PC-9 (cell line): ENCODE measurements at regions not wholly inside any gene's neighbourhood (a gene's known extent, or its start where the extent isn't known, plus 50 kb on each side); places are given as distances from the start of the nearest gene placed in this dataset.

ENCODE experiments used
- BruUV-seq: library from RNA; stranded (reverse); fragments of 400-500 nt; replicated peaks from 2 replicates; lab custom pipeline; 2021; lab: Mats Ljungman, UMichigan
- CTCF ChIA-PET: fragments of 300-600 bp; sonication (Branson Sonifier 250); formaldehyde crosslinking; loops from one replicate; lab custom pipeline; 2022; ENCODE audit warnings: antibody characterized with exemption; lab: Charles Lee
- POLR2A ChIA-PET: fragments of 300-600 bp; sonication (Branson Sonifier 250); formaldehyde crosslinking; loops from one replicate; lab custom pipeline; 2022; ENCODE audit warnings: antibody characterized with exemption; ENCODE audit not compliant: unreplicated experiment; lab: Charles Lee
- DNase-seq, 2 experiments: peaks; one replicate each; pipeline versions ENCODE4 v3.0.0 to v3.0.0-alpha.2; 2015 to 2022; ENCODE audit warnings: mixed read lengths in 1 of 2
- H2AFZ ChIP-seq: fragments of 200-600 bp; sonication (generic); 2 replicates; pipeline ENCODE4 v1.8.1; 2017; ENCODE audit warnings: antibody characterized with exemption
- H3F3A ChIP-seq: fragments of 200-600 bp; sonication (generic); 2 replicates; pipeline ENCODE4 v1.8.1; 2017; ENCODE audit warnings: antibody characterized with exemption, mild to moderate bottlenecking, low read depth; ENCODE audit not compliant: insufficient read depth
- H3K27ac ChIP-seq: fragments of 200-600 bp; sonication (generic); 2 replicates; pipeline ENCODE4 v1.6.1; 2016; ENCODE audit warnings: mixed run types
- H3K27me3 ChIP-seq: fragments of 200-600 bp; sonication (generic); 2 replicates; pipeline ENCODE4 v1.6.1; 2016; ENCODE audit warnings: low read depth, mixed run types; ENCODE audit not compliant: insufficient read depth
- H3K36me3 ChIP-seq: fragments of 200-600 bp; sonication (generic); 2 replicates; pipeline ENCODE4 v1.6.1; 2016; ENCODE audit warnings: low read depth, mixed run types
- H3K4me1 ChIP-seq: fragments of 200-600 bp; sonication (generic); replicated peaks from 2 replicates; pipeline ENCODE4 v1.6.1; 2016; ENCODE audit warnings: mixed run types; ENCODE audit not compliant: insufficient read depth
- H3K4me2 ChIP-seq: fragments of 200-600 bp; sonication (generic); 2 replicates; pipeline ENCODE4 v1.6.1; 2017; ENCODE audit warnings: mixed run types
- H3K4me3 ChIP-seq: fragments of 200-600 bp; sonication (generic); 2 replicates; pipeline ENCODE4 v1.6.1; 2016; ENCODE audit warnings: mixed run types
- H3K79me2 ChIP-seq: fragments of 200-600 bp; sonication (generic); 2 replicates; pipeline ENCODE4 v1.6.1; 2017; ENCODE audit warnings: low read depth, mixed run types
- H3K9me2 ChIP-seq: fragments of 200-600 bp; sonication (generic); 2 replicates; pipeline ENCODE4 v1.8.1; 2017; ENCODE audit warnings: mild to moderate bottlenecking; ENCODE audit not compliant: insufficient read depth
- H3K9me3 ChIP-seq: fragments of 200-600 bp; sonication (generic); 2 replicates; pipeline ENCODE4 v1.8.1; 2016; ENCODE audit warnings: low read depth; ENCODE audit not compliant: insufficient read depth
- H4K20me1 ChIP-seq: fragments of 200-600 bp; sonication (generic); 2 replicates; pipeline ENCODE4 v1.8.1; 2017; ENCODE audit not compliant: insufficient read depth
- CTCF ChIP-seq: fragments of 200-600 bp; sonication (generic); conservative IDR thresholded peaks from 2 replicates; pipeline ENCODE4 v1.6.1; 2017; ENCODE audit warnings: mixed run types, antibody characterized with exemption, mild to moderate bottlenecking, moderate library complexity
- EZH2 ChIP-seq: fragments of 200-600 bp; sonication (generic); IDR thresholded peaks from 2 replicates; pipeline ENCODE4 v1.8.0; 2017; ENCODE audit warnings: antibody characterized with exemption, low read depth
- intact Hi-C: fragments of 100-400 bp; cut with micrococcal nuclease; formaldehyde crosslinking; loops from one replicate; pipeline ENCODE4 v1.10.0; 2022; ENCODE audit not compliant: unreplicated experiment

GRCh38 chr16:87218281-87219055 is 98.7 kb downstream of the C16orf95 start:
- H3K4me3 ChIP-seq, result no peak overlapping the region
- no peak for DNase-seq
- H3F3A ChIP-seq, result no peaks in the 10 kb centered on the region
- no peaks in the 10 kb centered on the region for H3K4me1 ChIP-seq
- H3K9me3 ChIP-seq, result no peaks in the 10 kb centered on the region
- H3K9me2 ChIP-seq, result no peaks in the 10 kb centered on the region
- BruUV-seq, result no TSS peak
- H3K27ac ChIP-seq, result no peak overlapping the region
- no peaks in the 10 kb centered on the region for H3K36me3 ChIP-seq
- CTCF ChIA-PET, result no interaction called here
- POLR2A ChIA-PET, result no interaction called here
- no peak overlapping the region for H2AFZ ChIP-seq
- no peaks in the 10 kb centered on the region for H4K20me1 ChIP-seq
- H3K4me2 ChIP-seq, result no peak overlapping the region
- intact Hi-C loops, result no loop called here
- TF ChIP-seq EZH2 (no peak), CTCF (no peak)
- H3K27me3 ChIP-seq, result no peaks in the 10 kb centered on the region
- H3K79me2 ChIP-seq, result no peaks in the 10 kb centered on the region

- intact Hi-C loops, result no loop called here
- BruUV-seq, result no TSS peak
Observed at GRCh38 chr16:87219287-87219909, 97.8 kb downstream of the C16orf95 start.

GRCh38 chr16:87221633-87222032 is 95.6 kb downstream of the C16orf95 start:
- ChIA-PET CTCF (no interaction called here), POLR2A (no interaction called here)
- H3K9me3 ChIP-seq, result no peaks in the 10 kb centered on the region
- H3K4me3 ChIP-seq, result no peak overlapping the region
- no peak for DNase-seq
- H3K36me3 ChIP-seq, result no peaks in the 10 kb centered on the region
- intact Hi-C loops, result no loop called here
- H3K27me3 ChIP-seq, result no peaks in the 10 kb centered on the region
- no peak overlapping the region for H3K27ac ChIP-seq
- H3K79me2 ChIP-seq, result no peaks in the 10 kb centered on the region
- no peaks in the 10 kb centered on the region for H3K9me2 ChIP-seq
- no peak overlapping the region for H3K4me2 ChIP-seq
- H3K4me1 ChIP-seq, result no peaks in the 10 kb centered on the region
- no TSS peak for BruUV-seq
- peaks cover 6% of the 10 kb centered on the region for H3F3A ChIP-seq
- H4K20me1 ChIP-seq, result no peaks in the 10 kb centered on the region
- H2AFZ ChIP-seq, result no peak overlapping the region
- TF ChIP-seq CTCF (no peak), EZH2 (no peak)

More at GRCh38 chr16:87219287-87219909, 97.8 kb downstream of the C16orf95 start:
- no peaks in the 10 kb centered on the region for H3K9me2 ChIP-seq
- no peak overlapping the region for H3K4me2 ChIP-seq
- no peaks in the 10 kb centered on the region for H3K36me3 ChIP-seq
- no peaks in the 10 kb centered on the region for H3K9me3 ChIP-seq
- DNase-seq, result no peak
- no peak overlapping the region for H3K4me3 ChIP-seq
- no peaks in the 10 kb centered on the region for H3K27me3 ChIP-seq
- H3F3A ChIP-seq, result peaks cover 6% of the 10 kb centered on the region
- no peaks in the 10 kb centered on the region for H4K20me1 ChIP-seq
- CTCF ChIA-PET, result no interaction called here
- H3K27ac ChIP-seq, result no peak overlapping the region
- H2AFZ ChIP-seq, result no peak overlapping the region
- no peaks in the 10 kb centered on the region for H3K79me2 ChIP-seq
- no peak for TF ChIP-seq CTCF
- TF ChIP-seq EZH2, result no peak
- POLR2A ChIA-PET, result no interaction called here
- no peaks in the 10 kb centered on the region for H3K4me1 ChIP-seq
